Tibial nerve (tissue), 4 donors: ENCODE measurements at regions not wholly inside any gene's neighbourhood (a gene's known extent, or its start where the extent isn't known, plus 50 kb on each side); places are given as distances from the start of the nearest gene placed in this dataset.
"Not testable (repeated sequence)": the region's sequence is repeated elsewhere in the genome, so short reads cannot be mapped to it uniquely, and the experiment has no call there.

ENCODE experiments used
- DNase-seq, 2 donors: peaks; one replicate each; pipeline ENCODE4 v3.0.0-alpha.2; 2019; ENCODE audit warnings: low spot score in 2 of 2
- H3K27ac ChIP-seq, 4 donors: fragments of 200-600 bp; sonication (generic) in 3 of 4; one replicate each; pipeline ENCODE4 v1.5.1; 2017 to 2019; ENCODE audit warnings: mild to moderate bottlenecking in 1 of 4
- H3K27me3 ChIP-seq, 2 donors: fragments of 200-600 bp; sonication (generic) in 1 of 2; one replicate each; pipeline versions ENCODE4 v1.5.1 to v1.6.0; 2017 to 2019
- H3K36me3 ChIP-seq, 3 donors: fragments of 200-600 bp; sonication (generic); one replicate each; pipeline ENCODE4 v1.5.1; 2018 to 2019
- H3K4me1 ChIP-seq, 4 donors: fragments of 200-600 bp; sonication (generic) in 3 of 4; one replicate each; pipeline ENCODE4 v1.5.1; 2017 to 2019
- H3K4me3 ChIP-seq, 4 donors: fragments of 200-600 bp; sonication (generic) in 3 of 4; one replicate each; pipeline ENCODE4 v1.5.1; 2017 to 2019; ENCODE audit warnings: mild to moderate bottlenecking in 1 of 4, moderate library complexity in 1 of 4
- H3K9me3 ChIP-seq, 4 donors: fragments of 200-600 bp; sonication (generic) in 3 of 4; one replicate each; pipeline ENCODE4 v1.5.1; 2017 to 2019
- CTCF ChIP-seq, 5 experiments: fragments of 200-600 bp in 3 of 5; fragments of 450-650 bp in 2 of 5; sonication (generic) in 3 of 5; IDR thresholded peaks; one replicate each; pipeline ENCODE4 v1.5.1; 2016 to 2019; ENCODE audit warnings: antibody characterized with exemption in 5 of 5, mild to moderate bottlenecking in 3 of 5, moderate library complexity in 2 of 5
- EP300 ChIP-seq, 2 donors: sonication (generic); formaldehyde crosslinking; IDR thresholded peaks; one replicate each; pipeline ENCODE4 v1.6.1; 2017; ENCODE audit warnings: antibody characterized with exemption in 2 of 2, mild to moderate bottlenecking in 1 of 2
- POLR2A ChIP-seq, 2 donors: fragments of 450-650 bp; IDR thresholded peaks; one replicate each; pipeline ENCODE4 v1.6.1; 2017; ENCODE audit warnings: antibody characterized with exemption in 2 of 2, mild to moderate bottlenecking in 2 of 2, moderate library complexity in 2 of 2
- WGBS, 2 donors: methylation state at CpG; one replicate each; pipeline ENCODE4 v1.1.5; 2018; 5-methylcytosine and 5-hydroxymethylcytosine counted together

GRCh38 chr14:105622329-105622955 lies 96.1 kb downstream of the TMEM121 start:
- H3K36me3 ChIP-seq = no peaks in the 10 kb centered on the region
- 76% methylated on average over 12 of the region's 12 CpGs for WGBS, 2 donors
- DNase-seq = no peak
- H3K4me3 ChIP-seq = no peak overlapping the region
- peaks cover 0 to 8% (median 0%) of the 10 kb centered on the region in 4 donors for H3K9me3 ChIP-seq
- TF ChIP-seq EP300 (IDR thresholded peaks at IDR 0.05) (no peak), CTCF (IDR thresholded peaks at IDR 0.05) (no peak), POLR2A (IDR thresholded peaks at IDR 0.05) (no peak)
- H3K27ac ChIP-seq = peak overlapping the region in 1 of 4 donors; percentile 75
- H3K27me3 ChIP-seq = no peaks in the 10 kb centered on the region
- H3K4me1 ChIP-seq = peaks cover 0 to 7% (median 0%) of the 10 kb centered on the region in 4 donors

DNA sequence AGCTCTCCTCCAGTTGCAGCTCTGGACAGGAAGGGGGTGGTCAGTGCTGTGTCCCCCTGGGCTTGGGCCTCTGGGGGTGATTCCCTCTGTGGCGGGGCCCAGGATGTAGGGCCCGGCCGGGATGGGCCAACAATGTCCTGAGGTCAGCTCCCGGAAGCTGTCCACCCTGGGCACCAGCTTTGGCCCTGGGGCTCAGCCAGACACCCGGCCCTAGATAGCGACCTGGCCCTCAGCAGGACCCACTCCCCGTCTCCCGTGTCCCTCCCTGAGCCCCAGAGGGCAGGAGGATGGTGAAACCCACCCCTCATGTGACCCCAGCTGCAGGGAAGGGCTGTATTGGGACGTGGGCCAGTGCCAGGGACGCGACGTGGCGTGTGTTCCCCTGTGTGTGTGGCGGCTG lies 96.8 kb downstream of the TMEM121 start:
- not testable (repeated sequence) for H3K27me3 ChIP-seq, H3K9me3 ChIP-seq, DNase-seq, H3K36me3 ChIP-seq, H3K4me1 ChIP-seq, H3K27ac ChIP-seq, H3K4me3 ChIP-seq
- 74 to 100% methylated on average over 1 to 12 of the region's 14 CpGs for WGBS, 2 donors

DNA sequence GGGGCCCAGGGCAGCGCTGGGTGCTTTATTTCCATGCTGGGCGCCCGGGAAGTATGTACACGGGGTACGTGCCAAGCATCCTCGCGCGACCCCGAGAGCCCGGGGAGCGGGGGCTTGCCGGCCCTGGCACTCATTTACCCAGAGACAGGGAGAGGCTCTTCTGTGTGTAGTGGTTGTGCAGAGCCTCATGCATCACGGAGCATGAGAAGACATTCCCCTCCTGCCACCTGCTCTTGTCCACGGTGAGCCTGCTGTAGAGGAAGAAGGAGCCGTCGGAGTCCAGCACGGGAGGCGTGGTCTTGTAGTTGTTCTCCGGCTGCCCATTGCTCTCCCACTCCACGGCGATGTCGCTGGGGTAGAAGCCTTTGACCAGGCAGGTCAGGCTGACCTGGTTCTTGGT lies 98.0 kb downstream of the TMEM121 start:
- H3K4me1 ChIP-seq = peaks cover 0 to 11% (median 0%) of the 10 kb centered on the region in 4 donors
- H3K27ac ChIP-seq, H3K36me3 ChIP-seq, H3K4me3 ChIP-seq, H3K27me3 ChIP-seq, H3K9me3 ChIP-seq, DNase-seq: not testable (repeated sequence)
- WGBS, 2 donors = 86 to 87% methylated on average over 13 to 20 of the region's 22 CpGs

DNA sequence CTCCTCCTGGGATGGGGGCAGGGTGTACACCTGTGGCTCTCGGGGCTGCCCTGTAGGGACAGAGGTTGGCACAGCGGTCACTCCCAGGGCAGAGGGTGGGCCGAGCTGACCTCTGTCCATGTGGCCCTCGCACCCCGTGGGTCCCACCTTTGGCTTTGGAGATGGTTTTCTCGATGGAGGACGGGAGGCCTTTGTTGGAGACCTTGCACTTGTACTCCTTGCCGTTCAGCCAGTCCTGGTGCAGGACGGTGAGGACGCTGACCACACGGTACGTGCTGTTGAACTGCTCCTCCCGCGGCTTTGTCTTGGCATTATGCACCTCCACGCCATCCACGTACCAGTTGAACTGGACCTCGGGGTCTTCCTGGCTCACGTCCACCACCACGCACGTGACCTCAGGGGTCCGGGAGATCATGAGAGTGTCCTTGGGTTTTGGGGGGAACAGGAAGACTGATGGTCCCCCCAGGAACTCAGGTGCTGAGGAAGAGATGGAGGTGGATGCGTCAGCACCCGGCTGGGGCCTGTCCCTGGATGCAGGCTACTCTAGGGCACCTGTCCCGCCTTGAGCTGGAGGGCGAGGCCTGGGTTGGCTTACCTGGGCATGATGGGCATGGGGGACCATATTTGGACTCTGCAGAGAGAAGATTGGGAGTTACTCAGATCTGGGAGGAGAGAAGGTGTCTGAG lies 98.5 kb downstream of the TMEM121 start:
- peaks cover 0 to 11% (median 0%) of the 10 kb centered on the region in 4 donors for H3K4me1 ChIP-seq
- H3K36me3 ChIP-seq, H3K27ac ChIP-seq, H3K27me3 ChIP-seq, H3K9me3 ChIP-seq, DNase-seq, H3K4me3 ChIP-seq: not testable (repeated sequence)
- 83 to 88% methylated on average over 22 to 24 of the region's 25 CpGs for whole genome bisulfite sequencing, 2 donors

- not testable (repeated sequence) for DNase-seq, H3K27ac ChIP-seq, H3K9me3 ChIP-seq, H3K27me3 ChIP-seq, H3K4me3 ChIP-seq, H3K36me3 ChIP-seq
- 70 to 81% methylated on average over 9 of the region's 9 CpGs for WGBS, 2 donors
- peaks cover 0 to 11% (median 0%) of the 10 kb centered on the region in 4 donors for H3K4me1 ChIP-seq
These were observed 99.1 kb downstream of the TMEM121 start for GRCh38 chr14:105625448-105625847.

- H3K36me3 ChIP-seq, H3K27me3 ChIP-seq, DNase-seq, H3K4me3 ChIP-seq, H3K27ac ChIP-seq: not testable (repeated sequence)
- no CpG with 5 or more reads among the region's 15 CpGs for WGBS, 2 donors
- Histone ChIP-seq H3K9me3 (peaks cover 0 to 15% (median 0%) of the 10 kb centered on the region in 4 donors), H3K4me1 (peaks cover 0 to 11% (median 0%) of the 10 kb centered on the region in 4 donors)
These were observed 99.7 kb downstream of the TMEM121 start for GRCh38 chr14:105626111-105626510.

- not testable (repeated sequence) for DNase-seq, H3K27me3 ChIP-seq, H3K4me1 ChIP-seq, H3K27ac ChIP-seq, H3K4me3 ChIP-seq, H3K36me3 ChIP-seq
- H3K9me3 ChIP-seq = peaks cover 0 to 20% (median 0%) of the 10 kb centered on the region in 4 donors
- WGBS, 2 donors = no CpG with 5 or more reads among the region's 5 CpGs
These were observed 100.3 kb downstream of the TMEM121 start for GRCh38 chr14:105626651-105627050.

DNA sequence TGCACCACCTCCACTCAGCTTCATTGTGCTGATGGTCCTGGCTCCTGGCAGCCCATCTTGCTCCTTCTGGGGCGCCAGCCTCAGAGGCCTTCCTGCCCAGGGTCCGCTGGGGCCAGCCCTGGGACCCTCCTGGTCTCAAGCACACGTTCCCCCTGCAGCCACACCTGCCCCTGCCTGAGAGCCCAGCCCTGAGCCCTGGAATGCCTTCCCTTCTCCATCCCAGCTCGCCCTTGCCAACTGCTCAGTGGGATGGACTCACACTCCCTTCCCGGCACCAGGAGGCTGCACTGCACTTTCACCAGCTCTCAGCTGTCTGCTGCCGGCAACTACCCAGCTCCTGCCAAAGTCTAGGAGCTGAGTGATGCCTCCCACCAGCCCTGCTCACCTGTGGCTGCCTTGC lies 100.9 kb downstream of the TMEM121 start:
- peaks cover 0 to 27% (median 0%) of the 10 kb centered on the region in 4 donors for H3K9me3 ChIP-seq
- H3K27me3 ChIP-seq, H3K4me1 ChIP-seq, H3K36me3 ChIP-seq, H3K4me3 ChIP-seq, H3K27ac ChIP-seq, DNase-seq: not testable (repeated sequence)
- WGBS, 2 donors = 57 to 70% methylated on average over 3 to 5 of the region's 6 CpGs

DNA sequence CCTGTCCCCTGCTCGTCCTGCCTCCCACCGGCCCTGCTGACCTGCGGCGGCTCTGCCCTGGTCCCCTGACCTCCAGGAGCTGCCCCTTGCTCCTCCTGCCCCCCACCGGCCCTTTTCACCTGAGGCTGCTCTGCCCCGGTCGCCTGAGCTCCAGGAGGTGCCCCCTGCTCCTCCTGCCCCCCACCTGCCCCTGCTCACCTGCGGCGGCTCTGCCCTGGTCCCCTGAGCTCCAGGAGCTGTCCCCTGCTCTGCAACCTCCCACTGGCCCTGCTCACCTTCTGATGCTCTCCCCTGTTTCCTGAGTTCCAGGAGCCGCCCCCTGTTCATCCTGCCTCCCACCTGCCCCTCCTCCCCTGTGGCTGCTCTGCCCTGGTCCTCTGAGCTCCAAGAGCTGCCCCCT lies 101.3 kb downstream of the TMEM121 start:
- no peaks in the 10 kb centered on the region for H3K27me3 ChIP-seq
- WGBS, 2 donors = 64 to 69% methylated on average over 5 to 10 of the region's 10 CpGs
- no peaks in the 10 kb centered on the region for H3K36me3 ChIP-seq
- H3K4me1 ChIP-seq = peaks cover 0 to 4% (median 0%) of the 10 kb centered on the region in 4 donors
- no peak for DNase-seq
- TF ChIP-seq EP300 (IDR thresholded peaks at IDR 0.05) (no peak), POLR2A (IDR thresholded peaks at IDR 0.05) (no peak), CTCF (IDR thresholded peaks at IDR 0.05) (no peak)
- H3K27ac ChIP-seq = no peak overlapping the region
- no peak overlapping the region for H3K4me3 ChIP-seq
- peaks cover 0 to 31% (median 0%) of the 10 kb centered on the region in 4 donors for H3K9me3 ChIP-seq

GRCh38 chr14:105628126-105628525 lies 101.7 kb downstream of the TMEM121 start:
- H3K36me3 ChIP-seq, DNase-seq, H3K27me3 ChIP-seq, H3K27ac ChIP-seq, H3K4me1 ChIP-seq, H3K4me3 ChIP-seq: not testable (repeated sequence)
- H3K9me3 ChIP-seq = peaks cover 0 to 33% (median 0%) of the 10 kb centered on the region in 4 donors
- WGBS, 2 donors = 73 to 100% methylated on average over 1 to 4 of the region's 4 CpGs

DNA sequence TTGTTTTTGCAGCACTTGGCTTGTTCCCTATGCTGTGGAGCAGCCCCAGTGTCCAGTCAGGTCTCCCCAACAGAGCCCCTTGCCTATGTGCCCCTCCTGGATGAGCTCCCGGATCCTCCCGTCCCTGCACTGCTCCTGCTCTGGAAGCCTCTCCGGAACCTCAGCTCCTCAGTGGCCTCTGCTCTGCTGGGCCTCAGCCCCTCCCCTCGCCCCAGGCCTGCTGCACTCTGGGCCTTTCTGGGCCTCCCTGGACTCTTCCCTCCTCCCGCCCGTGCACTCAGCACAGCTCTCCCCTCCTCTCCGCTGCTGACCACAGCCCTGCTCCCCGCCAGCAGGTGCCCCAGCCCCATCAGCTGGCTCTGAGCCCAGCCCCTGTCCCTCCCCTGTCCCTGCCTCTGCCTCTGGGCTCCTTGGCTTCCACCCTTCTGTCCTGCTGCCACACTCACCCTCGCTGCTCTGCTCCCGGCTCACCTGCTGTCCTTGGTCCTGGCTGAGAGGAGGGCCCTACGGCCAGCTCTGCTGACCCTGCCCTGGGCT lies 102.2 kb downstream of the TMEM121 start:
- H3K27ac ChIP-seq, H3K4me1 ChIP-seq, H3K4me3 ChIP-seq, DNase-seq, H3K36me3 ChIP-seq, H3K27me3 ChIP-seq: not testable (repeated sequence)
- H3K9me3 ChIP-seq = peaks cover 0 to 31% (median 0%) of the 10 kb centered on the region in 4 donors
- WGBS, 2 donors = 54 to 68% methylated on average over 11 of the region's 11 CpGs
